Choroid plexus epithelial cell (primary cell): ENCODE measurements at regions not wholly inside any gene's neighbourhood (a gene's known extent, or its start where the extent isn't known, plus 50 kb on each side); places are given as distances from the start of the nearest gene placed in this dataset.
A peak's percentile ranks its signal among the peaks of the same experiment; 100 is the strongest.

Source experiments
- DNase-seq: peaks from one replicate; pipeline ENCODE4 v3.0.0-alpha.2; 2010; ENCODE audit warnings: low read depth
- H3K4me3 ChIP-seq: 2 replicates; pipeline ENCODE4 v1.5.1; 2011; ENCODE audit warnings: low read depth, mild to moderate bottlenecking, control low read depth, low read length, moderate library complexity
- CTCF ChIP-seq: conservative IDR thresholded peaks from 2 replicates; pipeline ENCODE4 v1.5.1; 2011; ENCODE audit warnings: low read depth, mild to moderate bottlenecking, control low read depth, inconsistent platforms, low read length, moderate library complexity

- TF ChIP-seq CTCF = no peak
- DNase-seq = peak; percentile 79
- H3K4me3 ChIP-seq = no peak overlapping the region
Measured at GRCh38 chr5:158521995-158522394, 577.7 kb downstream of the EBF1 start.

GRCh38 chr5:158519433-158520021, 580.2 kb downstream of the EBF1 start:
- H3K4me3 ChIP-seq = no peak overlapping the region
- TF ChIP-seq CTCF = no peak
- DNase-seq = no peak

GRCh38 chr5:158516521-158516920, 583.2 kb downstream of the EBF1 start:
- no peak for DNase-seq
- H3K4me3 ChIP-seq = no peak overlapping the region
- TF ChIP-seq CTCF = no peak

GRCh38 chr5:158514986-158515359, 584.7 kb downstream of the EBF1 start:
- no peak for DNase-seq
- H3K4me3 ChIP-seq = no peak overlapping the region
- no peak for TF ChIP-seq CTCF

- peak; percentile 70 for DNase-seq
- TF ChIP-seq CTCF = no peak
- H3K4me3 ChIP-seq = no peak overlapping the region
Measured at GRCh38 chr5:158514319-158514985, 585.3 kb downstream of the EBF1 start.

GRCh38 chr5:158513490-158514318, 586.0 kb downstream of the EBF1 start:
- no peak overlapping the region for H3K4me3 ChIP-seq
- no peak for DNase-seq
- no peak for TF ChIP-seq CTCF
